ENCODE measurements at regions not wholly inside any gene's neighbourhood (a gene's known extent, or its start where the extent isn't known, plus 50 kb on each side); places are given as distances from the start of the nearest gene placed in this dataset.
"Not testable (repeated sequence)": the region's sequence is repeated elsewhere in the genome, so short reads cannot be mapped to it uniquely, and the experiment has no call there.

- TF ChIP-seq PHF8 (IDR thresholded peaks at IDR 0.05; ENCODE audit: borderline replicate concordance, low read length) (no peak), RUNX1 (IDR thresholded peaks at IDR 0.05; ENCODE audit: low read depth) (no peak)
These were observed 107.9 kb downstream of the KATNIP start (continued) for GRCh38 chr16:27657811-27658210.

DNA sequence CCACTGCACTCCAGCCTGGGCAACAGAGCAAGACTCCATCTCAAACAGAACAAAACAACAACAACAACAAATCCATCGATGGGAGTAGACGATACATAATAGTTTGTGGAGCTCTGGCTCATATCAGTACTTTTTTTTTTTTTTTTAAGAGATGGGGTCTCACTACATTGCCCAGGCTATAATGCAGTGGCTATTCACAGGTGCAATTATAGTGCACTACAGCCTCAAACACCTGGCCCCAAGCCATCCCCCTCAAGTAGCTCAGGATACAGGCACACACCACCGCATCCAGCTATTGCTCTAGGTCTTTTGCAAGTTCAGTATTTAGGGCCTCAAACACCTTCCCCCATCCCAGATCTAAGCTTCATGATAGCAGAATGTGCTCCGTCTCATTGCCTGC lies 110.6 kb downstream of the KATNIP start:
- intact Hi-C loops (cut with micrococcal nuclease) (no loop called here), in situ Hi-C loops (cut with MboI) (no loop called here)
- H3K9ac ChIP-seq (ENCODE audit: insufficient read depth in 1 of 2, low read depth in 2 of 2, low read length in 2 of 2) = no peak overlapping the region
- ATAC-seq (no peak), DNase-seq (ENCODE audit: extremely low read depth in 1 of 4, low spot score in 3 of 4) (no peak), FAIRE-seq (no peak)
- ChIA-PET POLR2A (no interaction called here), CTCF (ENCODE audit: low intra/inter-chr PET ratio) (no interaction called here)
- H3K27ac ChIP-seq (ENCODE audit: extremely low read depth, low read depth, low read length) = no peak overlapping the region
- no peaks in the 10 kb centered on the region for H3K9me3 ChIP-seq (replicated peaks; ENCODE audit: control insufficient read depth, insufficient read depth, low read depth, low read length)
- no peaks in the 10 kb centered on the region for H3K9me1 ChIP-seq (ENCODE audit: control insufficient read depth, insufficient read depth, low read length)
- 44% methylated on average over 4 of the region's 4 CpGs for WGBS (ENCODE audit: insufficient coverage, low coverage, missing lambda C conversion rate)
- no peaks in the 10 kb centered on the region for H3K27me3 ChIP-seq (ENCODE audit: control insufficient read depth in 2 of 2, insufficient read depth in 2 of 2, low read length in 2 of 2)
- no peak for TF ChIP-seq KLF16 (IDR thresholded peaks at IDR 0.05)
- TF ChIP-seq ZNF121 (CRISPR knock-in tag; conservative IDR thresholded peaks at IDR 0.05) = peak; percentile 78
- no peaks in the 10 kb centered on the region for H3K4me1 ChIP-seq (replicated peaks in 1 of 2; ENCODE audit: control insufficient read depth in 2 of 2, insufficient read depth in 2 of 2, low read length in 2 of 2)
- no peaks in the 10 kb centered on the region; the same call in 2 of the 3 replicates for H3K36me3 ChIP-seq (ENCODE audit: control insufficient read depth, insufficient read depth, low read length)
- no peak overlapping the region for H2AFZ ChIP-seq (ENCODE audit: low read depth, low read length)
- H3K79me2 ChIP-seq (ENCODE audit: control insufficient read depth, insufficient read depth, low read length) = no peaks in the 10 kb centered on the region
- BruUV-seq (replicated peaks) = no TSS peak
- no peak overlapping the region for H3K4me2 ChIP-seq (ENCODE audit: insufficient read depth, low read length)
- H3K4me3 ChIP-seq = no peak overlapping the region
- H4K20me1 ChIP-seq (replicated peaks; ENCODE audit: control insufficient read depth, insufficient read depth, low read length) = no peaks in the 10 kb centered on the region

GRCh38 chr16:27663235-27663634 lies 113.3 kb downstream of the KATNIP start:
- 87% methylated on average over 7 of the region's 7 CpGs for WGBS (ENCODE audit: insufficient coverage, low coverage, missing lambda C conversion rate)
- H3K4me3 ChIP-seq; H3K9ac ChIP-seq (ENCODE audit: insufficient read depth in 1 of 2, low read depth in 2 of 2, low read length in 2 of 2); FAIRE-seq; CTCF ChIA-PET (ENCODE audit: low intra/inter-chr PET ratio); H3K36me3 ChIP-seq (ENCODE audit: control insufficient read depth, insufficient read depth, low read length); H4K20me1 ChIP-seq (replicated peaks; ENCODE audit: control insufficient read depth, insufficient read depth, low read length); POLR2A ChIA-PET; H3K79me2 ChIP-seq (ENCODE audit: control insufficient read depth, insufficient read depth, low read length); H3K27ac ChIP-seq (ENCODE audit: extremely low read depth, low read depth, low read length); ATAC-seq; H3K4me1 ChIP-seq (replicated peaks in 1 of 2; ENCODE audit: control insufficient read depth in 2 of 2, insufficient read depth in 2 of 2, low read length in 2 of 2); intact Hi-C loops (cut with micrococcal nuclease); H3K27me3 ChIP-seq (ENCODE audit: control insufficient read depth in 2 of 2, insufficient read depth in 2 of 2, low read length in 2 of 2); H3K4me2 ChIP-seq (ENCODE audit: insufficient read depth, low read length); in situ Hi-C loops (cut with MboI); H2AFZ ChIP-seq (ENCODE audit: low read depth, low read length); BruUV-seq (replicated peaks); H3K9me3 ChIP-seq (replicated peaks; ENCODE audit: control insufficient read depth, insufficient read depth, low read depth, low read length); DNase-seq (ENCODE audit: extremely low read depth in 1 of 4, low spot score in 3 of 4); H3K9me1 ChIP-seq (ENCODE audit: control insufficient read depth, insufficient read depth, low read length): not testable (repeated sequence)
- TF ChIP-seq ZC3H11A (IDR thresholded peaks at IDR 0.05; ENCODE audit: low read depth, low read length) = peak; percentile 40; the same call in 1 of the 2 replicates
